Stimulated activated CD4-positive, alpha-beta T cell treated with anti-CD3 and anti-CD28 coated beads, TNF-alpha, amount 100 ng/mL, for 48 hours (primary cell): ENCODE measurements at regions not wholly inside any gene's neighbourhood (a gene's known extent, or its start where the extent isn't known, plus 50 kb on each side); places are given as distances from the start of the nearest gene placed in this dataset.

ENCODE experiments used
- DNase-seq, 3 donors: peaks; one replicate each; pipeline ENCODE4 v3.0.0-alpha.2; 2020; ENCODE audit warnings: low read depth in 3 of 3

- no peak for DNase-seq
These were observed 68.6 kb upstream of the GDF10 start for GRCh38 chr10:47231414-47231813.

GRCh38 chr10:47233631-47234030 lies 66.4 kb upstream of the GDF10 start:
- DNase-seq = no peak

GRCh38 chr10:47235484-47235883 lies 64.5 kb upstream of the GDF10 start:
- DNase-seq = no peak

- no peak for DNase-seq
These were observed 62.4 kb upstream of the GDF10 start for GRCh38 chr10:47237316-47238260.

- no peak for DNase-seq
These were observed 61.5 kb upstream of the GDF10 start for GRCh38 chr10:47238331-47239095.

- no peak for DNase-seq
These were observed 60.8 kb upstream of the GDF10 start for GRCh38 chr10:47239211-47239610.

GRCh38 chr10:47240173-47240572 lies 59.8 kb upstream of the GDF10 start:
- no peak for DNase-seq

- no peak for DNase-seq
These were observed 58.7 kb upstream of the GDF10 start for GRCh38 chr10:47241256-47241655.

- no peak for DNase-seq
These were observed 57.8 kb upstream of the GDF10 start for GRCh38 chr10:47241946-47242867.

- no peak for DNase-seq
These were observed 56.6 kb upstream of the GDF10 start for GRCh38 chr10:47243356-47243755.

- no peak for DNase-seq
These were observed 56.2 kb upstream of the GDF10 start for GRCh38 chr10:47243791-47244190.

GRCh38 chr10:47244560-47245500 lies 55.2 kb upstream of the GDF10 start:
- DNase-seq = no peak

GRCh38 chr10:47245731-47246350 lies 54.2 kb upstream of the GDF10 start:
- no peak for DNase-seq

GRCh38 chr10:47246406-47247147 lies 53.4 kb upstream of the GDF10 start:
- DNase-seq = no peak

- no peak for DNase-seq
These were observed 52.6 kb upstream of the GDF10 start for GRCh38 chr10:47247148-47248059.

GRCh38 chr10:47248386-47249090 lies 51.5 kb upstream of the GDF10 start:
- no peak for DNase-seq

- no peak for DNase-seq
These were observed 50.1 kb upstream of the GDF10 start for GRCh38 chr10:47249881-47250280.
